ENCODE measurements at regions not wholly inside any gene's neighbourhood (a gene's known extent, or its start where the extent isn't known, plus 50 kb on each side); places are given as distances from the start of the nearest gene placed in this dataset.

GRCh38 chr7:51521694-51522312, 205.2 kb upstream of the COBL start:
- TF ChIP-seq POLR2A (IDR thresholded peaks at IDR 0.05; ENCODE audit: low read depth, low read length) (no peak), CTCF (conservative IDR thresholded peaks at IDR 0.05; ENCODE audit: low read depth, low read length) (no peak), RCOR1 (IDR thresholded peaks at IDR 0.05; ENCODE audit: insufficient replicate concordance, low read length) (no peak), MAFK (IDR thresholded peaks at IDR 0.05; ENCODE audit: low read depth, low read length) (no peak), MXI1 (IDR thresholded peaks at IDR 0.05; ENCODE audit: borderline replicate concordance, low read depth, low read length) (no peak), ELK1 (IDR thresholded peaks at IDR 0.05; ENCODE audit: borderline replicate concordance, low read depth, low read length) (no peak), SMC3 (IDR thresholded peaks at IDR 0.05; ENCODE audit: low read depth, low read length) (no peak), BHLHE40 (IDR thresholded peaks at IDR 0.05; ENCODE audit: low read depth, low read length) (no peak), USF2 (IDR thresholded peaks at IDR 0.05; ENCODE audit: low read depth, low read length) (no peak), CHD1 (IDR thresholded peaks at IDR 0.05; ENCODE audit: low read depth, low read length) (no peak), CEBPB (IDR thresholded peaks at IDR 0.05; ENCODE audit: low read depth, low read length) (no peak)
